H1 (cell line): ENCODE measurements at regions not wholly inside any gene's neighbourhood (a gene's known extent, or its start where the extent isn't known, plus 50 kb on each side); places are given as distances from the start of the nearest gene placed in this dataset.
"Not testable (repeated sequence)": the region's sequence is repeated elsewhere in the genome, so short reads cannot be mapped to it uniquely, and the experiment has no call there.

Experiments used
- CTCF ChIA-PET: fragments of 300-600 bp; sonication (Branson Sonifier 250); formaldehyde crosslinking; loops from one replicate; lab custom pipeline; 2021; ENCODE audit not compliant: partially characterized antibody; lab: Charles Lee
- POLR2A ChIA-PET: fragments of 300-600 bp; sonication (Branson Sonifier 250); formaldehyde crosslinking; loops from one replicate; lab custom pipeline; 2021; ENCODE audit warnings: inconsistent platforms; ENCODE audit not compliant: partially characterized antibody; lab: Charles Lee
- DNase-seq, 2 experiments: peaks; one replicate each; pipeline versions ENCODE4 v3.0.0 to v3.0.0-alpha.2; 2010 to 2022; ENCODE audit warnings: low spot score in 2 of 2, low read depth in 1 of 2, mixed read lengths in 1 of 2
- FAIRE-seq: peaks from 2 replicates; lab custom pipeline; 2011; peaks lifted over from hg19 to GRCh38; lab: Jason Lieb, UNC
- H2AFZ ChIP-seq: 2 replicates; pipeline ENCODE4 v1.8.1; 2012; ENCODE audit warnings: low read length, inconsistent platforms
- H2AK5ac ChIP-seq: 2 replicates; pipeline ENCODE4 v1.6.1; 2013; ENCODE audit warnings: low read depth, low read length
- H2BK120ac ChIP-seq: replicated peaks from 2 replicates; pipeline ENCODE3; 2013; ENCODE audit warnings: low read depth, low read length, inconsistent platforms
- H2BK12ac ChIP-seq: 2 replicates; pipeline ENCODE4 v1.6.1; 2013; ENCODE audit warnings: low read depth, low read length
- H2BK15ac ChIP-seq: 2 replicates; pipeline ENCODE4 v1.6.1; 2013; ENCODE audit warnings: low read length
- H2BK20ac ChIP-seq: 2 replicates; pipeline ENCODE4 v1.6.1; 2013; ENCODE audit warnings: low read length
- H2BK5ac ChIP-seq: 2 replicates; pipeline ENCODE4 v1.6.1; 2013; ENCODE audit warnings: low read depth, low read length
- H3K14ac ChIP-seq: 2 replicates; pipeline ENCODE4 v1.6.1; 2013; ENCODE audit warnings: inconsistent platforms; ENCODE audit not compliant: insufficient read length
- H3K18ac ChIP-seq: 2 replicates; pipeline ENCODE4 v1.6.1; 2013; ENCODE audit warnings: low read length; ENCODE audit errors: extremely low read depth
- H3K23ac ChIP-seq: 2 replicates; pipeline ENCODE4 v1.6.1; 2013; ENCODE audit warnings: inconsistent platforms; ENCODE audit not compliant: insufficient read length
- H3K23me2 ChIP-seq: 2 replicates; pipeline ENCODE4 v1.6.1; 2013; ENCODE audit warnings: low read depth, low read length
- H3K27ac ChIP-seq: 2 replicates; pipeline ENCODE4 v1.6.1; 2011; ENCODE audit warnings: low read depth, low read length, inconsistent platforms
- H3K27me3 ChIP-seq, 4 experiments: replicated peaks in 1 of 4; 1 replicate in 1 of 4; 2 replicates in 3 of 4; pipeline versions ENCODE4 v1.6.1 to v1.8.1; 2011 to 2013; ENCODE audit warnings: low read length in 3 of 4, mild to moderate bottlenecking in 3 of 4, inconsistent platforms in 2 of 4, mixed read lengths in 2 of 4, moderate library complexity in 1 of 4; ENCODE audit not compliant: control insufficient read depth in 3 of 4, insufficient read depth in 3 of 4; ENCODE audit errors: extremely low read depth in 1 of 4
- H3K36me3 ChIP-seq, 4 experiments: 2 replicates each; pipeline versions ENCODE4 v1.6.1 to v1.8.1; 2011 to 2013; ENCODE audit warnings: mild to moderate bottlenecking in 4 of 4, low read length in 3 of 4, moderate library complexity in 2 of 4, control low read depth in 1 of 4, inconsistent platforms in 1 of 4; ENCODE audit not compliant: insufficient read depth in 4 of 4, control insufficient read depth in 2 of 4
- H3K4ac ChIP-seq: replicated peaks from 2 replicates; pipeline ENCODE3; 2013; ENCODE audit warnings: low read length, low read depth, mixed read lengths, inconsistent platforms; ENCODE audit not compliant: insufficient read length
- H3K4me1 ChIP-seq, 4 experiments: replicated peaks in 1 of 4; 1 replicate in 1 of 4; 2 replicates in 3 of 4; pipeline versions ENCODE4 v1.6.1 to v1.8.1; 2011 to 2013; ENCODE audit warnings: low read length in 3 of 4, inconsistent platforms in 2 of 4, mixed read lengths in 1 of 4; ENCODE audit not compliant: insufficient read depth in 4 of 4, control insufficient read depth in 3 of 4
- H3K4me2 ChIP-seq, 2 experiments: 2 replicates each; pipeline versions ENCODE4 v1.6.1 to v1.8.1; 2011 to 2013; ENCODE audit warnings: low read depth in 2 of 2, low read length in 2 of 2, control low read depth in 1 of 2, inconsistent platforms in 1 of 2, mild to moderate bottlenecking in 1 of 2; ENCODE audit not compliant: insufficient read depth in 1 of 2
- H3K4me3 ChIP-seq, 4 experiments: fragments of 200-600, 300-600 bp in 1 of 4; sonication (generic), shearing (Covaris generic), sonication (Bioruptor Twin) in 1 of 4; 2 replicates each; pipeline versions ENCODE4 v1.5.1 to v1.8.1; 2011 to 2016; ENCODE audit warnings: low read length in 4 of 4, low read depth in 3 of 4, control low read depth in 2 of 4, inconsistent platforms in 2 of 4, mild to moderate bottlenecking in 2 of 4, mixed read lengths in 1 of 4, moderate library complexity in 1 of 4; ENCODE audit not compliant: insufficient read depth in 2 of 4; ENCODE audit errors: extremely low read depth in 1 of 4
- H3K56ac ChIP-seq: replicated peaks from 2 replicates; pipeline ENCODE3; 2013; ENCODE audit warnings: low read depth, mild to moderate bottlenecking, mixed read lengths, low read length, inconsistent platforms; ENCODE audit not compliant: insufficient read length
- H3K79me1 ChIP-seq: 2 replicates; pipeline ENCODE4 v1.6.1; 2013; ENCODE audit warnings: low read depth, low read length, control low read depth
- H3K79me2 ChIP-seq, 2 experiments: 2 replicates each; pipeline versions ENCODE4 v1.6.1 to v1.8.1; 2012 to 2013; ENCODE audit warnings: low read length in 2 of 2, mild to moderate bottlenecking in 2 of 2, inconsistent platforms in 1 of 2; ENCODE audit not compliant: insufficient read depth in 2 of 2, control insufficient read depth in 1 of 2
- H3K9ac ChIP-seq, 4 experiments: replicated peaks in 1 of 4; 1 replicate in 1 of 4; 2 replicates in 3 of 4; pipeline versions ENCODE4 v1.6.1 to v1.8.1; 2011 to 2013; ENCODE audit warnings: low read depth in 3 of 4, low read length in 3 of 4, control low read depth in 2 of 4, mild to moderate bottlenecking in 2 of 4, moderate library complexity in 2 of 4, inconsistent platforms in 1 of 4; ENCODE audit errors: extremely low read depth in 1 of 4
- H3K9me3 ChIP-seq, 2 experiments: 2 replicates each; pipeline versions ENCODE4 v1.6.1 to v1.8.1; 2012 to 2013; ENCODE audit warnings: mild to moderate bottlenecking in 2 of 2, moderate library complexity in 2 of 2, control low read depth in 1 of 2, inconsistent platforms in 1 of 2, low read depth in 1 of 2, low read length in 1 of 2, mixed read lengths in 1 of 2; ENCODE audit not compliant: insufficient read depth in 2 of 2
- H4K20me1 ChIP-seq, 2 experiments: replicated peaks in 1 of 2; 2 replicates each; pipeline versions ENCODE3 to v1.8.1; 2011 to 2013; ENCODE audit warnings: inconsistent platforms in 2 of 2, low read length in 2 of 2, mild to moderate bottlenecking in 1 of 2; ENCODE audit not compliant: insufficient read depth in 2 of 2, control insufficient read depth in 1 of 2
- H4K5ac ChIP-seq: 2 replicates; pipeline ENCODE4 v1.6.1; 2013; ENCODE audit warnings: low read length, low read depth, mixed read lengths, inconsistent platforms; ENCODE audit not compliant: insufficient read length
- H4K8ac ChIP-seq: 2 replicates; pipeline ENCODE4 v1.8.0; 2013; ENCODE audit warnings: mild to moderate bottlenecking, moderate library complexity, low read length, inconsistent platforms; ENCODE audit not compliant: insufficient read depth; ENCODE audit errors: extremely low read depth
- H4K91ac ChIP-seq: replicated peaks from 2 replicates; pipeline ENCODE3; 2013; ENCODE audit warnings: low read length, mixed read lengths, inconsistent platforms; ENCODE audit not compliant: insufficient read length
- EZH2 ChIP-seq: fragments of 200-600 bp; sonication (generic); IDR thresholded peaks from 2 replicates; pipeline ENCODE4 v1.7.1; 2012; ENCODE audit warnings: low read depth, mild to moderate bottlenecking, moderate library complexity, low read length, inconsistent platforms; ENCODE audit not compliant: severe bottlenecking
- WGBS, 2 experiments: shearing (Covaris generic) in 1 of 2; methylation state at CpG; one replicate each; pipeline versions ENCODE4 v1.1.6 to v1.1.7; 2013 to 2015; ENCODE audit warnings: low lambda C conversion rate in 2 of 2, mixed read lengths in 2 of 2, inconsistent platforms in 1 of 2, low coverage in 1 of 2, missing lambda C conversion rate in 1 of 2; ENCODE audit not compliant: insufficient replicate concordance in 2 of 2, insufficient coverage in 1 of 2, insufficient read length in 1 of 2; ENCODE audit errors: extremely low coverage in 1 of 2, missing lambda C conversion rate in 1 of 2; 5-methylcytosine and 5-hydroxymethylcytosine counted together

- H4K91ac ChIP-seq: no peak overlapping the region
- H3K9me3 ChIP-seq: peaks cover 3 to 4% of the 10 kb centered on the region in 2 experiments; a peak in 2 of 4 replicates
- H3K4me2 ChIP-seq: no peak overlapping the region
- no peak overlapping the region for H3K23ac ChIP-seq
- no peak overlapping the region for H3K9ac ChIP-seq
- no peak overlapping the region for H2BK120ac ChIP-seq
- no peaks in the 10 kb centered on the region for H3K27me3 ChIP-seq
- H3K18ac ChIP-seq: no peak overlapping the region
- H4K20me1 ChIP-seq: peaks cover 0 to 4% of the 10 kb centered on the region in 2 experiments
- no peak overlapping the region for H3K4me3 ChIP-seq
- no peaks in the 10 kb centered on the region for H3K36me3 ChIP-seq
- no peak overlapping the region for H2BK12ac ChIP-seq
- no peaks in the 10 kb centered on the region for H3K79me1 ChIP-seq
- H3K56ac ChIP-seq: no peak overlapping the region
- ChIA-PET CTCF (interaction anchor here (1.3 kb wide), 1 partner anchor 18 kb away, joined by 4 read pairs; no protein-coding TSS in a partner anchor), POLR2A (no interaction called here)
- no peak overlapping the region for H2BK5ac ChIP-seq
- no peak overlapping the region for H4K8ac ChIP-seq
- H2BK15ac ChIP-seq: no peak overlapping the region
- TF ChIP-seq EZH2: no peak
- H3K4ac ChIP-seq: no peak overlapping the region
- H2AK5ac ChIP-seq: no peak overlapping the region; the same call in 1 of the 2 replicates
- no peak overlapping the region for H3K14ac ChIP-seq
- H3K23me2 ChIP-seq: peaks cover 6% of the 10 kb centered on the region; the same call in 1 of the 2 replicates
- no peak overlapping the region for H3K27ac ChIP-seq
- H2BK20ac ChIP-seq: no peak overlapping the region
- no peaks in the 10 kb centered on the region for H3K79me2 ChIP-seq
- no peaks in the 10 kb centered on the region for H3K4me1 ChIP-seq
- no peak overlapping the region for H4K5ac ChIP-seq
- DNase-seq (no peak), FAIRE-seq (no peak)
- 94% methylated on average over 7 of the region's 7 CpGs; no CpG with 5 or more reads in 1 of the 2 experiments for WGBS, 2 experiments
- no peak overlapping the region; the same call in 1 of the 2 replicates for H2AFZ ChIP-seq
Observed at GRCh38 chr22:48060266-48060665, 1297.8 kb downstream of the TBC1D22A start.

DNA sequence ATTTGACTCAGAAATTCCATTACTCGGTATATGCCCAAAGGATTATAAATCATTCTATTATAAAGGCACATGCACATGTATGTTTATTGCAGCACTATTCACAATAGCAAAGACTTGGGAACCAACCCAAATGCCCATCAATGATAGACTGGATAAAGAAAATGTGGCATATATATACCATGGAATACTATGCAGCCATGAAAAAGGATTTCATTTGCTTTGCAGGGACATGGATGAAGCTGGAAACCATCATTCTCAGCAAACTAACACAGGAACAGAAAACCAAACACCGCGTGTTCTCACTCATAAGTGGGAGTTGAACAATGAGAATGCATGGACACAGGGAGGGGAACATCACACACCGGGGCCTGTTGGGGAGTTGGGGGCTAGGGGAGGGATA is 1297.1 kb downstream of the TBC1D22A start:
- H4K91ac ChIP-seq, H4K20me1 ChIP-seq, H3K4me2 ChIP-seq, DNase-seq, POLR2A ChIA-PET, H2BK5ac ChIP-seq, H2BK20ac ChIP-seq, H2BK15ac ChIP-seq, FAIRE-seq, H3K36me3 ChIP-seq, H3K4ac ChIP-seq, H3K79me2 ChIP-seq, H3K4me1 ChIP-seq, H2BK120ac ChIP-seq, H3K56ac ChIP-seq, H4K5ac ChIP-seq, H2BK12ac ChIP-seq, H3K23ac ChIP-seq, CTCF ChIA-PET, H3K79me1 ChIP-seq, H2AFZ ChIP-seq, H3K14ac ChIP-seq, H3K27me3 ChIP-seq, H3K23me2 ChIP-seq, H3K4me3 ChIP-seq, H2AK5ac ChIP-seq, H3K27ac ChIP-seq, H3K18ac ChIP-seq, H3K9ac ChIP-seq, H4K8ac ChIP-seq, H3K9me3 ChIP-seq: not testable (repeated sequence)
- 100% methylated on average over 4 of the region's 4 CpGs; no CpG with 5 or more reads in 1 of the 2 experiments for WGBS, 2 experiments
